Right renal cortex interstitium (tissue), 3 donors: ENCODE measurements at regions not wholly inside any gene's neighbourhood (a gene's known extent, or its start where the extent isn't known, plus 50 kb on each side); places are given as distances from the start of the nearest gene placed in this dataset.

ENCODE experiments used
- DNase-seq, 3 donors: peaks; one replicate each; pipeline ENCODE4 v3.0.0-alpha.2; 2013; ENCODE audit warnings: low read depth in 3 of 3, low spot score in 2 of 3

DNA sequence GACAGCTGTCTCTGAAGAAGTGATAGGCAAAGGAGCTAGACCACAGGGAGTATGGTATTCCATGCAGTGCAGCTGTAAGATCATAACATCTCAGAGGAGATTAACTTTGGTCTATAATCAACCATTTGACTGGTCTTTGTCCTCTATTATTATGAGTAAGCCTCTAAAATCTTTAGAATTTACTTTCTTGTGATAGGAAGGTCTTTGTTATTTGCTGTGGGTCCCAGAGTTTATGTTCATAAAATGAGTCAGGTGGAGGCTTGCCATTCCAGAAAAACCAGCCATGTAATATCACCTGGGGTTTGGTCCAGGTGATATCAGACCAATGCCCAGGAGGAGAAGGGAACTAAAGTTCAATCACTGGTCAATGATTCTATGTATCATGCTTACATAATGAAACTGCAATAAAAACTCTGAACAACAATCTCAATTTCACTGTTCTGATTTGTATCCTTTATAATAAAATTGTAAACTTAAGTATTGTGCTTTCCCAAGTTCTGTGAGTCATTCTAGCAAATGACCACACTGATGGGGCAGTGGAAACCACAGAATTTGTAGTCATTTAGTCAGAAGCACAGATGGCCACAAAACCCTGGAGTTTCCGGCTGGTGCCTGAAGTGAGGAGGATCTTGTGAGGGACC is 239.6 kb upstream of the TRAM1L1 start:
- DNase-seq, result no peak

DNA sequence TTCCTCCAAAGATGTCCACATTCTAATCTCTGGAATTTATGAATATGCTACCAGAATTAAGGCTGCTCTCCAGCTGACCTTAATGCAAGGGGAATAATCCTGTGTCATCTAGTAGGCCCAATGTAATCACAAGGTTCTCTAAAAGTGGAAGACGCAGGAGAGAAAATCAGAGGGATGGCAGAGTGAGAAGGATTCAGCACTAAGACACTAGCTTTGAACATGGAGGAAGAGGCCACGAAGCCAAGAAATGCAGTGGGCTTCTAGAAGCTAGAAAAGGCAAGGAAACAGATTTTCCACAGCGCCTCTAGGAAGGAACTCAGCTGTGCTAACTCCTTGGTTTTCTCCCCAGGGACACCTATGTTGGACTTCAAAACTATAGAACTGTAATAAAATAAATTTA is 240.7 kb upstream of the TRAM1L1 start:
- no peak for DNase-seq

DNA sequence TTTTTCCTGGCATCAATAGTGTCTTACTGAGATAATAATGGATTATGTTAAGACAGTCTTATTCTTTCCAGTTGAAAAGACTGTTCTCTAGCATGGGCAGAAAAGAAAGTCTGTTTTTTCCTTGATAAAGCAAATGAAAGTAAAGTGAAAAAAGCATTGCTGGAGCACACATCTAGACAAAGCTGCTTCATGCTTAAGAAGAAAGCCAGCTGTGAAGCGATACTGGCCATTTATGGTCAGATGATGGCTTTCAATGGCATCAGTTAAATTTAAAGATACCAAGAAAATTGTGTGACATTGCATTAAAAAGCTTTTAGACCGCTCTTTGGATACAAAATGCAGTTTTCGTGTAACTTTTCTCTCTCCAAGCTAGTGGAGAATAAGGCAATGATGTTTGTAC is 242.1 kb upstream of the TRAM1L1 start:
- DNase-seq, result no peak

DNA sequence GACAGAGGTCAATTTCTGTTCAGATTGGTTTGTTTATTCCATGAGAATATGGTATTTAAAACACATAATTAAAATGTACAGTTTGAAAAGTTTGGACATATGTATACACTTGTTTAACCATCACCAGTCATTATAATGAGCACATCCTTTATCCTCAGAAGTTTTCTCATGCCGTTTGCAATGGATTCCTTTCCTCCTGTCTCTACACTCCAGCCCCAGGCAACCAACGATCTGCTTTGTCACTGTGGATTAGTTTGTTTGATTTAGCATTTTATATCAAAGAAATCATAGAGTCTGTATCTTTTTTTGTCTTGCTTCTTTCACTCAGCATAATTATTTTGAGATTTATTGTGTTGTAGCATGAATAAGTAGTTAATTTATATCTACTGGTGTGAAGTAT is 243.0 kb upstream of the TRAM1L1 start:
- DNase-seq, result no peak

DNA sequence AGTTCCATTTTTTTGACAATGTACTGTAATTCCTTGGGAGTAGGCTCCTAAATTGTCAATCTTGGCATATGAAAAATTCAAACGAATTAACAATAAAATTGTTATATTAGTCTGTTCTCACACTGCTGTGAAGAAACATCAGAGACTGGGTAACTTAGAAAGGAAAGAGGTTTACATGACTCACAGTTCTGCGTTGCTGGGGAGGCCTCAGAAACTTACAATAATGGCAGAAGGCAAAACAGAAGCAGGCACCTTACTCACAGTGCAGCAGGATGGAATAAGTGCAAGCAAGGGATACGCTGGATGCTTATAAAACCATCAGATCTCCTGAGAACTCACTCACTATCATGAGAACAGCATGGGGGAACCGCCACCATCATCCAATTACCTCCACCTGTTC is 246.4 kb upstream of the TRAM1L1 start:
- DNase-seq, result no peak

DNA sequence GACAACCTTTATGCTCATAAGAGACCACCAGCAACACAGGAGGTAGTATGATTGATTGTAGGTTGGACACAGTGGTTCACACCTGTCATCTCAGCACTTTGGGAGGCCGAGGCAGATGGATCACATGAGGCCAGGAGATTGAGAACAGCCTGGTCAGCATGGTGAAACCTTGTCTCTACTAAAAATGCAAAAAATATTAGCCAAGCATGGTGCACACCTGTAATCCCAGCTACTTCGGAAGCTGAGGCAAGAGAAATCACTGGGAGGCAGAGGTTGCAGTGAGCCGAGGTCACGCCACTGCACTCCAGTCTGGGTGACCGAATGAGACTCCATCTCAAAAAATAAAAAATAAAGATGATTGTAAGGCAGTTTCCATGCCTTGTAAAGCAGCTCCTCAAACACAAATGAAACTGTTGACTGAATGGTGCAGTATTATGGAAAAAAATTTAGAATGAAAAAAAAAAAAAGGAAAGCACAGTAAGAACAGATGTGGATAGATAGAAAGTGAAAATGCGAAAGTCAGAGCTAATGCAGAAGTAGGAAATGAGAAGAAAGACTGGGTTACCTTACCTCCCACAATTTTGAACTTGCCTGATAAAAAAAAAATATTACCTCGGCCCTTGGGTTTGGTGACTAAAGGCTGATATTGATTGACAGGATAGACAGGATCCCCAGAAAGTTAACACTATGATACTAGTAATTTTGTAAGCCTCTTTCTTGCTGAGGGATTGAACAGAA is 249.2 kb upstream of the TRAM1L1 start:
- DNase-seq, result no peak

DNA sequence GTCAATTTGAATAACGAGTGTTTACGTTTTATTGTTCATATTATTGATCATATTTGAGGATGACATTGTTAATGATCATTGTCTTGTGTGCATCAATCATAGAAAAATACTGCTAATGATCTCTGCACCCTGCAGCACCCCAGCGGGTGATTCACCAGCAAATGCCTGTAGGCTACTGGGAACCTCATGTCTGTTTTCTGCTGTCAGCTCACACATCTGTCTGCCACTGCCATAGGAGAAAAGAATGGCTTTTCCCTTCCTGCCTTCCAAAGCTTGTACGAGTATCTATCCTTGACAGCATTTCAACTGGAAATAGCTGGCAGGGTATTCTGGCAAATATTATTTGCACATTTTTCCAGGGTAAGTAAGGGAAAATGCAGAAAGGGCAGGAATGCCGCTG is 272.1 kb upstream of the TRAM1L1 start:
- no peak for DNase-seq

DNA sequence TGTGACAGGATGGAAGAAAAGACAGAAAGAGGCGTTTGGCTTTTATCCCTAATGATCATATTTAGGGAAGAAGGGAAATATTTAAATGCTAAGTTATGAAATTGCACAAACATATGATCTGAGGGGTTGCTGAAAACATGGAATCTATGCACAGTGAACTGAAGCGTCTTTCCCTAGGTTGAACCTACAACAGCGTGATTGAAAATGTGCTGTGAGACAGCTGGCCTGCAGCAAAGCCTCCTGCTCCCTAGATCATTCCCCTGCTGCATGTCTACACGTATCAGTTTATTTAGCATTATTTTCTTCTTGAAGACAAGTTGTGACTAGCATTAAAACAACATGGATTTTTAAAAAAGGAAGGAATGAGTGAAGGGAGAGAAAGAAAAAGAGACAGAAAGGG is 272.5 kb upstream of the TRAM1L1 start:
- DNase-seq, result no peak

DNA sequence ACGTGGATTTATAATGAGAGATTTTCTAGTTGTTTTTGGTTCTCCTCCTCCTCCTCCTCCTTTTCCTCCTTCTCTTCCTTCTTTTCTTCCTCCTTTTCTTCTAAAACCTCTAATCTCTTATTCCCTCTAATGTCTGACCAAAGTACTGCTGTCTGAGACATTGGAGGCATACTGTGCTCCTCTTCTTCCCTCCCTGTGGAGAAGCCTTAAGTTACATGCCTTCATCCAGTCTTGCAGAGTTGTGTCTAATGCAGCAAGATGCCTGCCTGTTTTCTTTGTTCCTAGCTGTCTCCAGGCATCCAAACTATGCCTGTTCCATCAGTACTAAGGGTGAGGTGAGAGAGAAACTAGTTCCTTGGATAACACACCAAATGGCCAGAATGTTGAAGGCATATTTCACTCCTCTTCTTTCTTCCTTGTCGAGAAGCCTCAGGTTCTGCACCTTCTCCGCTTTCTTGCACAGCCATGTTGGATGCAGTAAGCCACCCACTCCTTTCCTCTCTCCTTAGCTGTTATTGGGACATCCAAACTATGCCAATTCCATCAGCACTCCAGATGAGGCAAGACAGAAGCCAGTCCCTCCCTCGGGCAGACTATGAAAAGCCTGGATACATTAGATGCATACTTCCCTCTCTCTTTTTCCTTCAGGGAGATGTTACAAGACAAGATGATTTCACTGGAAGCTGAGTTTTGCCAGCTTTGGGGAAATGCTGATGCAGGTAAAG is 285.7 kb upstream of the TRAM1L1 start:
- DNase-seq, result no peak

DNA sequence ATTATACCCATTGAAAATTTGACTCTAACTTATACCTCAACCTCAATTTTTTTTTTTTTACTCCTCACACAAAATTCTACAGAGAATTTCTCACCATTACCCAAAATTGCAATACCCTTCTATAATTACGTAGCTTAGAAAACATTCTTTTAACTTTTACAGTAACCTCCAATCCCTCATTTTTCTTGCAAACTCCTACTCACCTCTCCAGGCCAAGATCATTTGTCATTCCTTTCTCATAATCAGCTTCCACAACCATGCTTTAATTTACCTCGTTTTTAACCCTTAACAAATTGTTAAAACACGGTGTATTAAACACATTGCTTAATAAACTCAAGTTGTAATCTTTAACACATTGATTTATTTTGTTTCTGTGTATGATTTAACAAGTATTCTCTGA is 289.7 kb upstream of the TRAM1L1 start:
- DNase-seq, result no peak

DNA sequence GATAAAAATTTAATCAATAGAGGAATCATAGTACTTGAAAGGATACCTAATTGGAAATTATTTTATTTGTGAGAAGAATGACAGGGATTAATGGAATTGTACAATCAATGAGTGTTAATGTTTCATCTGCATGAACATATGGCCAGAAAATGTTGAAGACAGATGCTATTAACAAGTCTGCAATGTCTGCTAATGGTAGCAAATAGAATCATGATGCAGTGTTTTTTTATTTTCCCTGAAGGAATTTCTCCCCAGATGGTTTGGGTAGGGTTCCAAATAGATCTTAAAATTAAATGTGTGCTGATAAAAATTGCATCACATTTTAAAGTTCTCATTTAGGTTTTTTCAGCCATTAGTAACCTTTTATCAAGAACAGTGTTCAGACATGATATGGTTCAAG is 291.3 kb upstream of the TRAM1L1 start:
- DNase-seq, result no peak

DNA sequence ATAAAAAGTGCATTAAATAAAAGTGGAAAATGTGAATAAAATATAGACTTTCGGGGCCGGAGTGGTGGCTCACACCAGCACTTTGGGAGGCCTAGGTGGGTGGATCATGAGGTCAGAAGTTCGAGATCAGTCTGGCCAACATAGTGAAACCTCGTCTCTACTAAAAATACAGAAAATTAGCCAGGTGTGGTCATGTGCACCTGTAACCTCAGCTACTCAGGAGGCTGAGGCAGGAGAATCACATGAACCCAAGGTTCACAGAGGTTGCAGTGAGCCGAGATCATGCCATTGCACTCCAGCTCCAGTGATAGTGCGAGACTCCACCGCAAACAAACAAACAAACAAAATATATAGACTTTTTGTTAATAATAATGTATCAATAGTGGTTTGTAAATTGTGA is 293.6 kb upstream of the TRAM1L1 start:
- no peak for DNase-seq

DNA sequence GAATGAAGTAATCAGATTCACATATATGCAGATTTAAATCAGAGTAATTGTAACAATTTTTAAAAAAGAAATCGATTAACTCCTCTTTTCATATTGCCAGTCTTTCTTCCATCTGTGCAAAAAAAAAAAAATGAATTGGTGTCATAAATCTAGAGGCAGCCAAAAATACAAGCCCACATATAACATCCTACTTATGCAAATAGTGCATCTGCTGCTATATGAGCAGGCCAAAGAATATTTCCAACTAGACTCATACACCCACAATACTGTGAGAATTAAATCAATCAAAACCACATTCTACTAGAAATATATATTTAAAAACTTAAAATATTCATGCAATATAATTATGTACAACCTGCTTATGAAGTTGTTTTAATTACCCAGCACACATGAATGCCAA is 298.1 kb upstream of the TRAM1L1 start:
- DNase-seq, result no peak

DNA sequence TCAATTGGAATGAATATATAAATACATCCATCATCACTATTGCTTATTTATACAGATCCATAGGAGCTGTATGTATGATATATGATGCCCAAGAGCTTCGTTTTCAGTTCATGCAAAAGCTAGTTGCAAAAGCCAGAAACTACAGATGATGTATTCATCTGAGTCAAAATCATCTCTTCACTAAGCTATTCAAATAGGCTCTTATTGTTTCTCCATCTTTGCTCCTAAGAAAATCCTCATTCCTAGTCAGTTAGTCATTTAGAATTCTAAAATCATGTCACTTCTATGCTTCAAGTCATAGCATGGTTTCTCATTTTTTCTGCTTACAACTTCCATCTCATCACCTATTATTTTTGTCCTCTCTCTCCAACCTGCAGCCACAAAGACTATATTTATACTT is 300.1 kb upstream of the TRAM1L1 start:
- no peak for DNase-seq

DNA sequence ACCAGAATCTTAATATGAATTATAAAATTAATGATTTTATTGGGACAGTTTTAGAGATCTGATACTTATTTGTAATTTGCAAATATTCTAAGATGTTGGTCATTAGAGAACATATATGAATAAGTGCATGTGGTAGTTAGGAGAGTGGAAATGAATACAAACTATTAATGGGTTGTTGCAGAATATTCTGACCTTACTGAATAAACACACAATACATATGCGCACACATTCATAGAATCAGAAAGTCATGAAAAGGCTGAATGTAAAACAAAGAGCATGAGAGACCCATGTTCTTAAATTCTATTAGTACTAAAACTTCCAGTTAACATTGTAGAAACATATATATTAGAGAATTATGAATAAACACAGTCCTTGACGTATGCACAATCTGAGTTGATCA is 301.7 kb upstream of the TRAM1L1 start:
- DNase-seq, result no peak

DNA sequence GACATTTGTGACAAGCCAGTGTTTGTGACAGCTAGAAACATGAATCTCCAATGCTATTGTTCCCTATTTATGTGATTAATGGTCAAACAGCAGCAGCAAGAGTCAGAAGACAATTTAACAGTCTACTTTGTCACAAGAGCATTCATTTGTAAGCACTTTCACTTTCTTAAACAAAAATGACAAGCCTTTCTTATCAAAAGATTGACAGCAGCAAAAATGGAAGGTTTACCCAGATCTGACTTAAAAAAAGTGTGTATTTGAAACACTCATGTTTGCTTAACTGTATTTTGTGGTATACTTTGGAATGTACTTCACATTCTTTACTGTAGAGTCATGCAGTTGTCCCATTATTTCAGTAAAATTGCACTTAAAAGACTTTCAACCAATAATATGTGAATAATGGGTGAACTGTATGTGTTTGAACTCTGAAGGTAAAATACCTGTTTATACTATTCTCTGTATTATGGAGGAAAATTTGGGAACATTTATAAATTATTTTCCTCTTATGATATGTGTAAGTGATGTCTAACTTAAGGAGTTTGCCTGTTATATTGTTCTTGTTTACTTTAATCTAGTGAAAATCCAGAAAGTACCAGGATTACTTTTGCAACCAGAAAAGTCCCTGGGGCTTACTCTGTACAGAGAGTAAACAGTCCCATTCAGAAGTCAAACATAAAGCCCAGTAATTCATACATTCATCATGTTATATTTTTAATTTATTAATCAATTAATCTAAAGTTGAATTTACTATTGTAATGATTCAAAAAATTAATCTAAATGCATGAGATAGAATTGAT is 314.9 kb upstream of the TRAM1L1 start:
- DNase-seq, result no peak

DNA sequence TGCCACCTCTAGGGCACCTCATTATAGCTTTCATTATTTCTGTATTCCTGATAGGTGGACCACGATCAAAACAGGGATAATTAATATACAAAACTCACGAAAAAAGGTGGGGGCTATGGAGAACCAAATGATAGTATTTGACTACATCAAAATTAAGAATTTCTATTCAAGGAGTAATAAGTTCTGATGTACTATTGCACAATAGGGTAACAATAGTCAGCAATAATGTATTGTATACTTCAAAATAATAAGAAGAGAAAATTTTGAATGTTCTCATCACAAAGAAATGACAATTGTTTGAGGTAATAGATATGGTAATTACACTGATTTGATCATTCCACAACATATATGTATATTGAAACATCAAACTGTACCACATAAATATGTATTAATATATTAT is 327.3 kb upstream of the TRAM1L1 start:
- no peak for DNase-seq

DNA sequence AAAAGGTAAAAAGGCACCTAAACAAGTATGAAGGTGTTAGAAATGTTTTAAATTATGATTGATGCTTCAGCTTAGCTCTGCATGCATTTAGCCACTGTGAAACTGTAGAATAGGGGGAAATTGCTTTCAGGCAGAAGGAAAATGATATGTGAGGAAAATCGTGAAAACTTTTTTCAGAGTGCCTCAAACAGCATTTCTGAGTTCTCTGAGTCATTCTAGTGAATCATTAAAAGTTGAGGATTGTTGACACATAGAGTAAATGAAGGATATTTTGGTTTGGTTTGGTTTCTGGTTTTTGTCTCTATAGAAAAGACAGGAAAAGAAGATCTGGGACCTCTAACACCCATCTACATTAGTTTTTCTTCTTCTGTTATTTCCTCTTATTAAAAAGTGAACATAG is 332.5 kb upstream of the TRAM1L1 start:
- DNase-seq, result no peak

DNA sequence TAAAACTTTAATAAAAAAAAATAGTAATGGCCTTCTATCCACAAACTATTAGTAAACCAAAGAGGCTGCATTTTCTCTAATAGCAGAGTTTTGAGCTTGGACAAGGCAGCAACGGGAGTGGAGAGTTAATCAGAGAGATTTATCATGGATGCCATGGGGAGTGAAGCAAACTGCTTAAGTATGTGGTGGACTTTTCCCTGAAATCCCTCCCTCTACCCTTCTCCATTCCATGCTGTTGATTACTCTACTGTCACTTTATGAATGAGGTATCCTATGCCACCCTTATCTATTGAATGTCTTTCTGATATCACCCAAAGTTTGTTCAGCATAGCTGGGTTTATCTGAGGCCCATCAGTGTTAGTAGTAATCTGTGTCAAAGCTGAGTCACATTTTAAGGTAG is 335.6 kb upstream of the TRAM1L1 start:
- DNase-seq, result no peak

DNA sequence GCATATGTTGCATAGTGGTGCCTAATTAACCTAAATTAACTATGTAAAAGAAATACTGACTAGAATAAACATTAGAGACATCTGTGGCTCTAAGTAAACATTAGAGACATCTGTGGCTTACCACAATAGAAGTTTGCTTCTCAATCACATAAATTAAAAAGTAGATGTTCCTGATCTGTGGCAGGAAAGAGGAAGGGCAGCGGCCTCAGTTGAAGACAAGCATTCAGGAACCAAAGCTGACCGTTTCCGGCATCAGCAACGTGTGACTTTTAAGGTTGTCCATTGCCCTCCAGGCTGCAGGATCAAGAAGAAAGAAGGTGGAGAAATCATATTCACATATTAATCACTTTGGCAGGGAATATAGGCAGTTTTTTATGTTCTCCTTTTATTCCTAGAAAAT is 336.3 kb upstream of the TRAM1L1 start:
- no peak for DNase-seq

DNA sequence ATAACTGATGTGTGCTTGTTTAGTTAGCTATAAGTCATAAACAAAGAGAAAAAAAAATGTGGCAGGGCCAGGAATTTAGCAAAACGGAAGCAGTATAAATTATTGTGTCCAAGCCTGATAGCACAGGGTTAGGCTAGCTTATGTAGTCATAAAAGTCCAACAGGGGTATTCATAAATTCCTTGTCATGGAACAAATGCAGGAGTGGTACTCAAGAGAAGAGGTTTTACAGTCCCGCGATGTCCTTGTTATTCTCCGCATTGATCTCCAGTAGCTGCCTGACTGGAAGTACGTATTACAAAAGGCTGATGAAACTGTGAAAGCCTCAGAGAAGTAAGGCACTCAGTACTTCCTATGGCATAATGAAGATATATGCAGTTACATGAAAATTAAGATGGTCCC is 336.9 kb upstream of the TRAM1L1 start:
- peak in 1 of 3 donors; percentile 12 for DNase-seq
